ENCODE measurements at regions not wholly inside any gene's neighbourhood (a gene's known extent, or its start where the extent isn't known, plus 50 kb on each side); places are given as distances from the start of the nearest gene placed in this dataset.

DNA sequence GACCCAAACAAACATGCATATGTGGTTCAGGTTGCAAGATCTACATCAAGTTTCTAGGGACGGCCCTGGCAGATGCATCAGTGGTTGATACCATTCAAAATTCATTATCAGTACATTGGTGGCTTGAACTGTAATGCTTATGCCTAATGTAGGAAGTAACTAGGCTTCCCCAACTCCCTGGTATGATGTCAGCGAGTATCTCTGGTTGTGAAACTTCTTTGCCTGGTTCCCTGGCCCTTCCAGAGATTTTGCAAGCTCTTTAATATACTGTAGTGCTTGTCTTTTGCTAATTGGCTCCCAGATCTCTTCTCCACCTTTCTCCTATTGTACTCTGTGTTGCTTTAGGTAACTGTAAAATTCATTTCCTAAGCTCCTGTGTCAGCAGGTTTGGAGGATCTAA is 114.8 kb upstream of the RARB start:
- no peak for DNase-seq

DNA sequence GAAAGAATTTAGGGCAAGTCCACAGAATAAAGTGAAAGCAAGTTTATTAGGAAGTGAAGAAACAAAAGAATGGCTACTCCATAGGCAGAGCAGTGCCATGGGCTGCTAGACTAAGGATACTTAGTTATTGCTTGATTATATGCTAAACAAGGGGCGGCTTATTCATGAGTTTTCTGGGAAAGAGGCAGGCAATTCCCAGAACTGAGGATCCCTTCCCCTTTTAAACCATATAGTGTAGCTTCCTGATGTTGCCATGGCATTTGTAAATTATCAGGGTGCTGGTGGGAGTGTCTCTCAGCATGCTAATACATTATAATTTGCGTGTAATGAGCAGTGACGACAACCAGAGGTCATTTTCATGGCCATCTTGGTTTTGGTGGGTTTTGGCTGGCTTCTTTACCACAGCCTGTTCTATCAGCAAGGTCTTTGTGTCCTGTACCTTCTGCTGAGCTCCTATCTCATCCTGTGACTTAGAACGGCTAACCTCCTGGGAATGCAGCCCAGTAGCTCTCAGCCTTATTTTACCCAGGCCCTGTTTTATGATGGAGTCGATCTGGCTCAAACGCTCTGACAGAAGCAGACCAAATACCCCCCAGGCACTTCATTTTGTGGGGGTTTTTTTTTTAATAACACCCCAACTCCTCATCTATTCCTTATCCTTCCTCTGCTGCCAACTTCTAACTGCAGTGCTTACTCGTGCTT is 103.0 kb upstream of the RARB start:
- no peak for DNase-seq

DNA sequence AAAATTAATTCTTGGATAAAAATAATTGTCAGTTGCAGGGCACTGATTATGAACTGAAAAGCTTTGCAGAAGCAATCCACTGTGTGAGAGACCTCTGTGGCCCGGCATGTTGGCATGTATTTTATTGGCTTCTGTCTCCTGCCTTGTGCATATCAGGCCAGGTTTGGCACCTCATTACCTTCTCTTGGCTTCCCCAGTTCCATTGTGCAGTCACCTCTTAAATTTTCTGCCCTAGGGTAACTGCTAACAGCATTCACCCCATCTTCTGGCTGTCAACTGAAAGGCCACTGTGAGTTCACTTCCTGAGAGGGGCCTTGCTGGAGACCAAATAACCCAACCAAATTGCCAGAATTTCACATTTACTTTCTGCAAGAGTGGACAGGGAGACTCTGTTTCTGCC is 92.7 kb upstream of the RARB start:
- no peak for DNase-seq

GRCh38 chr3:25338158-25338725 is 89.8 kb upstream of the RARB start:
- DNase-seq: no peak

- no peak for DNase-seq
Measured at GRCh38 chr3:25339225-25339624, 88.8 kb upstream of the RARB start.

DNA sequence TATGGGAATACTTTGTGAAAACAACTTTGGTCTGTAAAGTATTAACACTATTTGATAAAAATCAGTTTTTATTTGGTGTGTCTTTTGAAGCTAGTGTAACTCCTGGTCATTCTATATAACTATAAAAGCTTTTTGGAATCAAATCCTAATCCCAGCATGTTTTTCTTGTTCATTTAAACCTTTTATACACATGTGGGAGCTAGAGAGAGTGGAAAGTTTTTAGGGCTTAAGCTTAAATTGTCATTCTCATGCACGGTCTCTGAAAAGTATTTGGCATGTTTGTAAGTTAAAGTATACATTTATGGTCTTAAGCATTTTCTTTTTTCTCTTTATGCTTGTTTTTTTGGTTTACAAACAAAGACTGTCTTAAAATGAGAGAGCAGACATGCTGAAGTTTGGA is 83.4 kb upstream of the RARB start:
- no peak for DNase-seq

DNA sequence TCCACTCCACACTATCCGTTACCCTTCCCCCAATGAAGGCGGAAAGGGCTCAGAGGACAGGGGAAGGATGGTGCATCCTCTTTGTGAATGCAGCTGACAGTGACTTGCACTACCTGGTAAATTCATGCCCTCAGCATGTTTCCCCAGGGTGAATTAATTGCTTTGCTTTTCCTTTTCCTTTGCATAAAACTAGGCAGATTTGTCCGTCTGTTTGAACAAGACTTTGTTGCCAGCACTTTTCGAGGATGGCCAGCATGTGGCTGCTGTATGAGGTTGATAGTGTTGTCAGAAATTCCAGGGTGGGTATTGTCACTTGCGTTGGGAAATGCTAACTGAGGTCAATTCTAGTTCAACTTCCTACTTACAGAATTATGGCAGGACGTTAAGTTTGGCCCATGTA is 79.0 kb upstream of the RARB start:
- DNase-seq: no peak

GRCh38 chr3:25349828-25350724 is 78.0 kb upstream of the RARB start:
- DNase-seq: no peak

GRCh38 chr3:25350725-25351114 is 77.3 kb upstream of the RARB start:
- DNase-seq: no peak

GRCh38 chr3:25354071-25354470 is 74.0 kb upstream of the RARB start:
- DNase-seq: no peak

GRCh38 chr3:25355034-25355885 is 72.8 kb upstream of the RARB start:
- DNase-seq: no peak

- DNase-seq: no peak
Measured at GRCh38 chr3:25355998-25356397, 72.1 kb upstream of the RARB start.

DNA sequence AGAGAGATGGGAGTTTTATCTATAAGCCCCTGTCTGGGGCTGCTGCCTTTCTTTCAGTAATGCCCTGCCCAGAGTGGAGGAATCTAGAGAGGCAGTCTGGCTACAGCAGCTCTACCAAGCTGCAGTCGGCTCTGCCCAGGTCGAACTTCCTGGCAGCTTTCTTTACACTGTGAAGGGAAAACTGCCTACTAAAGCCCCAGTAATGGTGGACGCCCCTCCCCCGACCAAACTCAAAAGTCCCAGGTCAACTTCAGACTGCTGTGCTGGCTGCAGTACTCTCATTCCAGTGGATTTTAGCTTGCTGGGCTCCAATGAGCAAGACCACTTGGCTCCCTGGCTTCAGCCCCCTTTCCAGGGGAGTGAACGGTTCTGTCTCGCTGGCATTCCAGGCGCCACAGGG is 65.9 kb upstream of the RARB start:
- no peak for DNase-seq

DNA sequence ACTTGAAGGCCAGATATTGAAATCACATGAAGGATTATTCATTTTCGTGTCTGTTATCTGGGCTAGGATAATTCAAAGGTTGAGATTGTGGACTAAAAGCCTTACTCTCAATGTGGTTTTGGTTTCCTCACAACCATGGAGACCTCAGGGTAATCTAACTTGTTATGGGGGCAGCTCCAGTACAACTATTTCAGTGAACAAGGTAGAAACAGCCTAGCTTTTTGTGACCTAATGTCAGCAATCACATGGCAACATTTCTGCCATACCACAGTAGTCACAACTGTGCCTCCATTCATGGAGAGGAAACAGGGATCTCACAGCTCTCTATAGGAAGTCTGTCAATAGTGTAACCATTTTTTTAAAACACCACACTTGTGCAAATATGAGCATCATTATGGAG is 62.4 kb upstream of the RARB start:
- no peak for DNase-seq

DNA sequence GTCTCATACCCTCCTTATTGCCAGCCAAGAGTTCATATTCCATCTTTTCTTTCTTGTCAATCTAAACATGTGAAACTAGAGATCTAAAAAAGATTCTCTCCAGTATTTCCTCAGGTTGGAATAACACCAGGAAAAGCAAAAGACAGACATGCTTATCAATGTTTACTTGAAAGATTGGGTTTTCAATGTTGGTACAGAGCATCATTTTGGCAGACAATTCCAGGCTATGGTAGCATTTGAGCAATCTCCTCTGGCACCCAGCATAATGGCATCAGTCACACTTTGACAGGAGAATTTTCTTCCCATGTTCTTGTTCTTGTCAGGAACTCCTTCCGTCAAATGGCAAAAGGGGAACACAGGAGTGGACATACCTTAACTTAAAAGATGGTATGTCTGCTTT is 61.0 kb upstream of the RARB start:
- DNase-seq: no peak

GRCh38 chr3:25372167-25372566 is 55.9 kb upstream of the RARB start:
- DNase-seq: no peak

DNA sequence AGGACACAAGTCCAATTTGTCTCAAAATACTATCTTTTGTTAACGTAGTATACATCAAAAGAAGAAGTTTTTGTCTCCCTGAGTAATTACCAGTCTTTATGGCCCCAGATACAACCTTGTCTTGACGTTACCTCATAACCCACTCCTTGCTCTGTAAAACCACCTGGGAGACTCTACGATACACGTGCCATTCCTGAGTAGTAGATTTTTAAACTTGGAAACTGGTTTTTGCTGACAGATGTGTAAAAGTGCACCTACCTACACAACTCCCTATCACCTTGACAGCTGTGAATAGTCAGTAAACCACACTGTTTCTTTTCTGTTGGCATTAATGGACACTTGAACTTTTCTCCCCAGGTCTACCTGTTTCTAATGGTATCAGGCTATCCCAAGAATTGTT is 51.7 kb upstream of the RARB start:
- no peak for DNase-seq

GRCh38 chr3:25377042-25377441 is 51.0 kb upstream of the RARB start:
- DNase-seq: no peak

All from T-helper 9 cell (primary cell).